Stimulated activated CD4-positive, alpha-beta T cell treated with anti-CD3 and anti-CD28 coated beads, Interleukin-4, amount 100 ng/mL, for 48 hours (primary cell): ENCODE measurements at regions not wholly inside any gene's neighbourhood (a gene's known extent, or its start where the extent isn't known, plus 50 kb on each side); places are given as distances from the start of the nearest gene placed in this dataset.
"Not testable (repeated sequence)": the region's sequence is repeated elsewhere in the genome, so short reads cannot be mapped to it uniquely, and the experiment has no call there.

Source experiments
- DNase-seq, 2 donors: peaks; one replicate each; pipeline ENCODE4 v3.0.0-alpha.2; 2020; ENCODE audit warnings: low read depth in 2 of 2

DNA sequence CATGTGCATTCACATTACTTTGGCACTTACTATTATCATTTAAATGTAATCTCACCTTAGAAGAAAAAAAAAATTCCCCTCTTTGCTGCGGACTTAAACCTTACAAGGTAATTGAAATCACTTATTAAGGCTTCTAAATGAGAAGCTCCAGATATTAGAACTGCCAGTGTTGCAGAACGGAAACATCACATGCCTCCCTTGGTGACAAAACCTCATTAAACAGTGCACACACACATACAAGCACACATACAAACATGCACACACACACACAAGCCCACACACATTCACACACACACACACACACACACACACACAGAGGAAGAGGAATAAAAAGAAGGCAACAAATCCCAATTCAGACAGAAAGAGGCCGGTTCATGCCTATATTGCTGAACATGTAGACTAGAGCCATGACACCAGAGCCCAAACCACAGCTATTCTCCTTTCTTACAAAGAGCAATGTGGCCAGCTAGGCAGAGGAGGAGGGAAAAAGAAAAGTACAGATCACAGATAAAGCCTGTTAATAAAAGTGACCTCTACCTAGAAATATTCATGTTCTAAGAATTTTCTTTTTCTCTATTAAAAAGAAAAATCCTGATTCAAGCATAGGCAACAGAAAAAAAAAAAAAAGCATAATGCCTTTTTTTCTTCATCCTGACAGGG is 405.2 kb upstream of the FLRT2 start:
- DNase-seq: no peak

DNA sequence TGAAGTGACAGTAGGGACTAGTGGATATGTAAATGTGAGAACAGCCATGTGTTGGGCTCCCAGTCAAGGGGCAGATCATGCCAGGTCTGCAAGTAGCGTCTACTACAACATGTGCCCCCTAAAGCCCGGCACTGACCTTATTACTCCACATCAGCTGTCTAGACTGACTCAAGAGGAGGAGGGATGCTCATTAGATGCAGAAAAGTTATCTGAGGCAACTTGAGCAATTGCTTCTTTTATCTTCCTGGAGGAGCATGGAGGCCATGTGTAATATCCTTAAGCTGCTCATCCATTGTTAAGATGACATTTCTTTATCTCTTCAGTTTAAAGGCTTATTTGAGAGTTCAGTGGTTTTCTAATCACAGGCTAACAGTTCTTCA is 404.7 kb upstream of the FLRT2 start:
- DNase-seq: no peak

DNA sequence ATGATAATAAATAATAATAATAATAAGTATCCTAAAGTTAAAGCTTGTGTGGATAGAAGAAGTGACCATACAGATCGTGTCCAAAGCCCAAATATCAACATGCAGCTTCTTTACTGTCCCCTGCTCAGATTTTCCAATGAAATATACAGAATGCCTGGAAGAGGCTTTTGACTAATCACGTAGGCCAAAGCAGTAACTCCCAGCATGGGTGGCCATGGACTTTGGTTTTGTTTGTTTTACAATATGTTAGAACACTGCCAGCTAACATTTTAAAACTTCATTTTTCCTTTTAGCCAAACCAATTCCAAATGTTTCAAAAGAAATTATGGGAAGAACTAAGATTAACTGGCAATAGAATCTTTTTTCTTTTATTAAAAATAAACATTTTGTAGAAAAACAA is 400.0 kb upstream of the FLRT2 start:
- DNase-seq: no peak

DNA sequence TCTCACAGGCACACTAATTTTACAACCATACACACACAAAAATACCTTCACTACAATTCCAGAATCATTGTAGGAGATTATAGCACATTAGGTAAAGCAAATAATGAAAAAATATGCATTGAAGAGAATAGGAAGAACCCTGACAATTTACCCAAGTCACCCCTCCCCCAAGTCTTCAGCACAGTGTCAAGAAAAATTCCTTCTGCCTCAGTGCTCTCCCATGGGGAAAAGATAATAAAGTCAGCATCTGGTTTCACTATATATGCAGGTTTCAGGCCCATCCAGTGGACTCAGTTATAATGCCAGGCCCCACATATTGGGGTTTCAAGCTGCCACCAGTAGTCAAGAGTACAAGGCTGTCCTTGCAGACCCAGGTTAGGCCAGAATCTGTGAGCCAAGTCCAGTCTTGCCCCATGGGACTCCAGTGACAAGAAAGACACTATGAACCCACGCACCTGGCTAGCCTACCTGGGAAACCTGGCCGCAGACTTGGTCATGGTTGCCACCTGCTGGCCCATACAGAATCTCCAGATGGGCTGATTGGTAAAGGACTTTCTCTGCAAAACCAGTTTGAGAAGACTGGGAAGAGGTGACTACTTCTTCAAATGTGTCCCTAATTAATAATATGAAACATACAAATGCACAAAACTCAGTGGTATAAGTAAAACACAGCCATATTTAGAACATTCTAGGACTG is 398.6 kb upstream of the FLRT2 start:
- no peak for DNase-seq

DNA sequence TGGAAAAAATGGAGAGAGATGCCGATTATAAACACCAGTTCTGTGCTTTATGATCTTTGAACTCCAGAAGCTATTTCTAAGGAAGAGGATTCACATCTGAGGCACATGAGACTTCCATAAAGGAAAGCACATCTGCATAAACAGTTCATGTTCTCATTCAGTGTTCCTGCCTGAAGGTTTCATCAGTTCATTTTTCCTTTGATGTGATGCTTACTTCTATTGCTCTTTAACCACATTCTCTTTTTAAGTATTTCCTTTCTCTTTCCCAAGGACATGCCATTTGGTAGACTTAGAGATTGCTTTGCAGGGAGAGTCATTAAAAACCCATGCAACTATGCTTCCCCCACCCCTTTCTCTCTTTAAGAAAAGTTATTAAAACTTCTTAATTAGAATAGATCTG is 387.0 kb upstream of the FLRT2 start:
- DNase-seq: no peak

DNA sequence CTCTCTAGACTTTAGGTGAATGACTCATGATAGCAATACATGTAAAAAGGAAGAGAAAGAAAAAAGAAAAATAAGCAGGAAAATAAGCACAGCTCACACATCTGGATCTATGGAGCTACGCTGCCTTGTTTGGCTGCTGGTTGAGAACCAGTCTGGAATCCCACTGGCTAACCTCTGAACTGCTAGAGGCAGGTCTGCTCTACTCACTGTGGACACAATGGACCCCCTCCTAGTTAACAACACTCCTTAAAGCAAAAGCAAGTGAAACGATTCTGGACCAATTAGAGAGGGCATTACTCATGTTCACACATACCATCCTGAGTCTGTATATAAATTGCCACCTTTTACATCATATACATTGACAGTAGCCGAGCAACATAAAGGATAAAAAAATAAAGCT is 383.2 kb upstream of the FLRT2 start:
- no peak for DNase-seq

DNA sequence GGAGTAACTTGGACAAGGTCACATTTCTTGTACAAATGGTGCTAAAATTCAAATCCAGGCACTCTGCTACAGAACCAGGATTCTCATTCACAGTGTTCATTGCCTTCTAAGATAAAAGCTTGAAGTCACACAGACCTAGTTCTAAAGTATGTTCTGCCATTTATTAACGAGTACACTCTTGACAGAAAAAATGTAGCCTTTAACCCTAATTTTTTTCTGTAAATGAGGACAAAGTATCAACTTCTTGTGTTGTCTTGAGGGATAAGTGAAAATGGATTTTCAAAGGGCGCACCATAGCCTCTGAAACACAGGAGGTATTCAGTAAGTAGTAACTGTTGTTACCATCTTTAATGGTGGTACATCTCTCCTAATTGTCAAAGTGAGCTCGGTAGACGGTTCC is 379.8 kb upstream of the FLRT2 start:
- no peak for DNase-seq

DNA sequence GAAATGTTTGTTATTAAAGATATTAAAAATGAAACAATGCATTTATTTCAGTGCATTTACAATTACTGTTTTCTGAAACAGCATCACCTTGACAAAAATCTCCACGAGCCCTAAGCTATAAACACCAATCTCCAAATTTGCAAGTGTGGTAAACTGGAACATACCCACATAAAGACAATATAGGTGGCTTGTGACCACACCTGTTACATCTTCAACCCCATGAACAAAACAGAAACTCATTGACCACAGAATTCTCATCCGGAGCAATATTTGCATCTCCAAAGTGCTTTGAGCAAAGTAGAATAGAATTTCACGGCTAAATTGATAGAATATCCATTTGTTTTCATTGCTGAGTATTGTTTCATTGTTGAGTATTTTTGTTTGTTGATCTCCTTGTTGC is 375.2 kb upstream of the FLRT2 start:
- no peak for DNase-seq

DNA sequence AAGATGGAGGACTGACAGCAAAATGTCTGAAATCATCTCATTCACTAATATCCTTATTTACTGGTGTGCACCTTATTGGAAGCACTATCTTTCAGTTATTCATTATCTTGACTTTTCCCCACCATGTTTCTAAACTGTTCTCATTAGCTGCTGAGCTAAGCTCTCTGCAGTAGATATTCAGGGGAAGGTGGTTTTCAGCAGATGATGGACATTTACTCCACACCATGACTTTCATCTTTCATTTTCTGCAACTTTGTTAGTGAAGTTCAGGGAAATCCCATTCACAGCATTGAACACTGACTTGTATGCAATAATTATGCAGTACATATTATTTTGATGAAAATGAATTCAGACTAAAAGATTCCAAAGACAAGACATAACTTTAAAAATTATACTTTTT is 373.6 kb upstream of the FLRT2 start:
- no peak for DNase-seq

DNA sequence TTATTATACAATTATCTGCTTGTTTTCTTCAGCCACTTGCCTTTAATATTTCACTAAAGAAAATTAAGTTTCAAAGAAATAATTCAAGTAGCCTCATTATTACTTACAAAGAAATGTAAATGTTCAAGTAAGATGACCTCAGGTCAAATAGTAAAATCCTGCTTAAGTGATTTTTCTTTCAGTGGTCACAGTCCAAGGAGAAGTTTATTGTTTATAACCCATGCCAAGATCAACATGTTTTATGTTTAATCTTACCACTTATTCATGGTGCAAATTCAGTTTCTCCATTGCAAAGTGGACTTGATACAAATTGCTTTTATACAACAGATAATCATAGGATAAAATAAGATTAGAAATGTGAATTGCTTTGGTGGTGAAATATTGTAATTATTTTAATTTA is 370.2 kb upstream of the FLRT2 start:
- DNase-seq: no peak

DNA sequence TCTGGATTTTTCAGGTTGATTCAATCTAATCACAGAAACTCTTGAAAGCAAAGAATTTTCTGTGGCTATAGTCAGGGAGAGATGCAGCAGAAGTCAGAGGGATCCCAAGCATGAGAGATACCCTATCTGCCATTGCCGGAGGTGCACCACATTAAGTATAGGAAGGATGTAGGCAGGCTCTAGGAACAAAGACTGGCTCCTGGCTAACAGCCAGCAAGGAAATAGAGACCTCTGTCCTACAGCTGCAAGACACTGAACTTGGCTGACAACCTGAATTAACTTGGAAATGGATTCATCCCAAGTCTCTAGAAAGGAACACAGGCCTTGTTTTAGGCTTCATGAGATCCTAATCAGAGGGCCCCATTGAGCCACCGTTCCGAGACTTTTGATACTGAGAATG is 364.9 kb upstream of the FLRT2 start:
- DNase-seq: no peak

DNA sequence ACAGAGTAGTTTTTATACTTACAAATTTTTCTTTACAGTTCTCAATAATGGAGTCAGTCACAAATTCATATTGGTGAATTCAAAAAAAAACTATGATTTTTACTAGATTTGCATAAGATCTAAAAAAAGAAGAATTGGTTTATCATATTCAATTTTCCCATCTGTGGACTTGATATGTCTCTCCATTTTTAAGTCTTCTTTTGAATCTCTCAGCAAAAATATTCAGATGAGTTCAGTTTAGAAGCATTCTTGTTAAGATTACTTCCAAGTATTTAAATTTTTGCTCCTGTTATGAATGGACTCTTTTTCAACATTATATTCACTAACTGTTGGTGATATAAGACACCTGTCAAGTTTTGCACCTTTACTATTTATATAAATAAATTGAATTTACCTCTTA is 360.6 kb upstream of the FLRT2 start:
- DNase-seq: no peak

DNA sequence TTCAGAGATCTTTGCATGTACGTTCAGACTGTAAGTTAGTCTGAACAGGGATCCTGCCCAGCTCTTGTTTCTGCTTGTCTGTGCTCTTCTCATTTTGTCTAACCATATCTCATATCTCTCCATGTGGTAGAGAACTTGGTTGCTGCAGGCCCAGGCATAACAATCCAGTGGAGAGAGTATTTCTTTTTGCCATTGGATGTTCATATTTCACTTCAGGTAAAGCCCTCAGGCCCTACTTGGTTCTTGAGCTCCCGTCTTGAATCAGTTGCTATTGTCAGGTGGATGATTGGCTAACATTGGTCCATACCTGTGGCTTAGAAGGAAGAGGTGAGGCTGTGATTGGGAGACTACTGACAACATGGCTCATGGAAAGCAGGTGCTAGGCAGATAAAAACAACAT is 357.7 kb upstream of the FLRT2 start:
- no peak for DNase-seq

DNA sequence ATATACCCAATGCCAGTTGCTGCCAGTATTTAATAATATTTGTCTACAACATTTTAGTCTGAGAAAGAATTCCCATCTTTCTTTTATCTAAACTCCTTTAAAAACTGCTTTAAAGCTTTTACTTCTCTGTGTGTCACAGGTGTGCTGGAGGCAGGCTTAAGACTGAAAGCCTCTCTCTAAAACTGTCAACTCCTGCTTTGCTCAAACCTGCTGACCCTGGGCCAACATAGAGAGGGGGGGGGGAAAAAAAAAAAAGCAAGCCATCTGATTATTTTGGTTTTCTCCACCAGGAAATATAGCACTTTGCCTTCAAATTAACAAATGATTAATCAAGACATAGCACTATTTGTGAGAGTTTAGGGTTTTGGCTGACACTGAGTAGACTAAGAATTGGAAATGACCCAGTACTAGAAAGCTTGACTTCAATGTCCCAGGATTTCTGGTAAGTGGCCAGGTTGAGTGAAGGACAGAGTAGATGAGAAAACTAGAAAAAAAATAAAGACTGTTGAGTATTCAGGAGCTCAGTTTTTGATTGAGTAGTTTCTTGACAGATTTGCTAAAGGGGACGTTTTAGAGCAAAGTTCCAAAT is 357.0 kb upstream of the FLRT2 start:
- no peak for DNase-seq

DNA sequence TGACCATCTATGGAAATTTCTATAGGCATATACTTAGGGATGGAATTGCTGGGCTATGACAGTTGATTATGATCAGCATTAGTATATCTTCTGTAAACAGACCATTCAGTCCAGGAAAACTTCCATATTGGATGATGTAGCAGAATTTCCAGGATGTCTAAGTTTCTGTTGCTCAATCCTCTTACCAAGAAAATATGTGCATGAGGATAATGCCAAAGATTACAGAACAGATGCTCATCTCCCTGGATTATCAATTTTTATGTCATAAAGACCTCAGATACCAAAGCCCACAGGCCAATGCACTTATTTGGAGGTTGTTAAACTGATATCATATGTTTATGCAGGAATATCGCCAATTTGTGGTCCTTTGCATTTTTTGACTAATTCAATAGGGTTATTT is 354.4 kb upstream of the FLRT2 start:
- no peak for DNase-seq

DNA sequence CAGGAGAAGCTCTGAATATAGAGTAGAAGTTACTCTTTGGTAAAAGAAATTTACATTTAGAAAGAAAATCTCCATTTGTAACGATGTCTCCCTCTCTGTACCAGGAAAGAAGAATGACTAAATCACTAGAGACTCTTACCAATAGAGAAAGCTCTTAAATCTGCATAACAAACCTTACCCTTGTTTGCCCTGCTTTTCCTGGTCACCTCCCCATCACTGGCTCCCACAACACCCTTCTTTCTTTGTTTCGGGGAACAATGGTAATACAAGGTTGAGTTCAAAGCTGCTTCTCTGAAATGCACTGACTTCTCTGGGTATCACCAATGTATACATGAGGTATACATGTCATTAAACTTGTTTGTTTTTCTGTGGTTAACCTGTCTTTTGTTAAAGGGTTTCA is 351.1 kb upstream of the FLRT2 start:
- no peak for DNase-seq

DNA sequence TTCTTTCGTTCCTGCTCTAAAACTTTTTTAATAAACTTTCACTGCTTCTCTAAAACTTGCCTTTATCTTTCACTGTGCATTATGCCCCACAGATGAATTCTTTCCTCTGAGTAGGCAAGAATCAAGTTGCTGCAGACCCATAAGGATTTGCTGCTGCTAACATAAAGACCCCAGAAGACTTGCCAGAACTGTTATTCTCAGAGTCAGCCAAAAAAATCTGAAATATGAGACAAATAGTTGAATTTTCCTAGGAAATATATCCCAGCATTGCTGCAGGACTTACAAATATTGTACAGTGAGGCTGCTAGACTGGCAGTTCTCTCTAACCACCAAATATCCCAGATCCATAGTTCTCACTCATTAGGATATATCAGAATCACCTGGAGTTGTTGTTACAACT is 349.1 kb upstream of the FLRT2 start:
- no peak for DNase-seq

DNA sequence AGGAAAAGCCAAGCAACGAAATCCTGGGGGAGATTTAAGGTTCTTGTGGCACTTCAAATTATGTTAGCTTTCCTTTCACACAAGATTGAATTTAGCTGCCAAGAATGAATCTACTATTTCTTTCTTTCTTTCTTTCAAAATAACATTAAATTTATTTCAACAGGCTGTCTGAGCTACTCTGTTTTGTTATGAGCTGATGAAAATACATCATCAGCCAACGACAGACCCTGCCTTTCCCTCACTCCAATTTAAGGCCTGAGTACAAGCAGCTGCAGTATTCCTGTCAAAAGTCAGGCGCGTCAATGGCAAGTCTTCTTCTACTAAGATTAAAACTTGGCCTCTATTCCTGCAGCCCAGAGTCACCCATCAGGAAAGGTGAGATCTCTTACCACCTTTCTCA is 347.7 kb upstream of the FLRT2 start:
- no peak for DNase-seq

DNA sequence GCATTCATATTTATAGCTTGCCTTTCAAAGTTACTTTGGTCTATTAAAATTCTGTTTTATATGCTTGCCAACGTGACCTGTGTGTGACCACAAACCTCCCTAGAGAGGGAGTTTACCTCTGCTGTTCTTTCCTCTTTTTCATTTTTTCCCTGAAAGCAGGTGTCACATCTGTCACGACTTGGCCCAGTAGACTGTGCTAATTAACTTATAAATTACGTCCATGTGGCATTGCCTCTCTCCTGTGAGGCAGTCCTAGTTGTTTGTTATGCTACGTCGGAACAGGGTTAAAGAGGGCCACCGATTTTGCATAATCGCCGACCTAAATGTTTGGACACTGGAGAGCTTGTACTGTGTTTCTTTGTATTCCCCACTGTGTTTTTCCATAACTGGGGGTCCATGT is 343.9 kb upstream of the FLRT2 start:
- no peak for DNase-seq

DNA sequence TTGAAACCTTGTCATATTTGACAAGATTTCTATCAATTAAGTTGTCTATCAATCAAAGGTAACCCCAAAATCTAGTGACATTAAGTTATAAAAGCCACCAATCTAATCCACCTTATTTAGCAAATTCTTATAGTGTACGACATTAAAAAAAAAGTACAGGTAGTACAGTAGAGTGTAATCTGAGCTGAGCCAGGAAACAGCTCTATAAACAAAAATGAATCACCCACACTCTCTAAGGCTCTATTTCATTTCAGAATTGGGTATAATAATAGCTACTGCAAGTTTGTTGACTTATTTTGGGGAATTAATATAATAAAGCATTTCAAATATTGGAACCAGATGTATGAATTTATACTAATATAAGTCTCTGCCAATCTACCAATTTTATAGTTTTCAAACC is 342.4 kb upstream of the FLRT2 start:
- DNase-seq: no peak

DNA sequence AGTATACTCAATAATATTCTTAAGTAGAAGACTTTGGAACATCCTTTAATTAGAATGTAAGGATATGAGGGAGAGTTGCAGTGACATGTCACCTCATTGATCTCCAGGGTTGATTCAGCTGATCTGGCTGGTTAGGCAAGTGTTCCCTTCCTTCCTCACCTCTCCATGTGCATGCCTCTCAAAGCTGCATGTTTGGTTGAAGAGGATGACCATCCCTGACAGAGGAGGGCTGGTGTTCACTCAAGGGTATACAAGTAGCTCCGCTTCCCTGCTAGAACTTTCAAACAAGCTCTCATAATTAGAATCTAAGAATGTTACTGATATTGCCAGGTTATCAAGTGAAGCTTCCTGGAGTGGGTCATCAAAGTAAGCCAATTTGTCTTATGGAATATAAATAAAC is 341.1 kb upstream of the FLRT2 start:
- DNase-seq: no peak

DNA sequence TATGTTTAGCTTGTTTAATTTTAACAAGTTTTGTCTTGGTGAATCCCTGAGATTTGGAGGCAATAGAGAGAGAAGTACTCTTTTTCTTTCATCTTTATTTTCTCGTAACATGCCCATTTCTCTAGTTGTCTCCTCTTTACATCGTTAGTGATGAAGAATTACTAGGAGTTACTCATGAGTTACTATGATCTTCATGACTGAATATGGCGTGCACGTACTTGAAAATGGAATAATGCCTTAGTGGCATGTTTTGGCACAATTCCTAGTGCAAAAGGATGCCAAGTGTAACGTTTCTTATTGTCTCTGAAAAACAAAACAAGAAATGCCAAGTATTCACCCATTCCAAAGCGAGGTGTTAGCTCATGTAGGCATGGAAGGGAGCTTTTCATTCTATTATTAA is 340.7 kb upstream of the FLRT2 start:
- DNase-seq: not testable (repeated sequence)

DNA sequence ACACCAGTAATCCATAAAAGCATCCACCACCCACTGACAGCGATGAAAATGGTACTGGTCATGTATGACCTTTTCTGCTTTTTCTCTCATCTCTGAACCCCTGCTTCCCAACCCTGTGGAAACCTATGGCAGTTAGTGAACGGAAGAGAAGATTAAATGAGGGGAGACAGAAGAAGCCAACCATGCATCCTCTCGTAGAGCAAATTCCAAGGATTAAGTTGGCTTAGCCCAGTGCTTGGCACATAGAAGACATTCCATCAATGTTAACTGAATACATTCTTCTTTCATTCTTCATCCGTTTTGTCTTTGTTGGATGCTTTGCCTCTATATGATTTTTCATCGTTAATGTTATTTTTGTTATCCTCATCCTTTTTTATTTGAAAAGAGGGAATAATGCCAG is 339.7 kb upstream of the FLRT2 start:
- no peak for DNase-seq

DNA sequence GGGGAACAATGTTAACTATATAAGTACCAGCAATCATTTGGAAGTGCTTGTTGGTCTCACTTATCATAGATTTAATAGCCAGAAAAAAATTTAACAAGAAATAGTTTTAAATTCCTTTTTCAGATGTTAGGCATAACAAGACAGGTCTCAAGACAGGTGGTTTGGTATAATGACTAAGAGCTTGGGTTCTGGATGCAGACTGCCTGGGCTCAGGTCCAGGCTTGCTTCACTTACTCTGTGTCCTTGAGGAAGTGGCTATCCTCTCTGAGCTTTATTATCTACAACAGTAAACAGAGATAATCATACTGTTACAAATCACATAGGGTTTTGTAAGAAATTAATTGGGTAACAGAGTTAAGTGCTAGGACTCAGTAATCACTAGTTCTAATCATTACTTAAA is 338.0 kb upstream of the FLRT2 start:
- no peak for DNase-seq
